GM12874 (cell line): ENCODE measurements at regions not wholly inside any gene's neighbourhood (a gene's known extent, or its start where the extent isn't known, plus 50 kb on each side); places are given as distances from the start of the nearest gene placed in this dataset.

Experiments used
- CTCF ChIP-seq: IDR thresholded peaks from 2 replicates; pipeline ENCODE4 v1.5.1; 2011; ENCODE audit warnings: low read depth, mild to moderate bottlenecking, control low read depth, low read length, moderate library complexity; ENCODE audit not compliant: insufficient read depth

GRCh38 chr14:101202627-101203404 lies 299.3 kb upstream of the RTL1 start:
- TF ChIP-seq CTCF: no peak

GRCh38 chr14:101206556-101206955 lies 303.0 kb upstream of the RTL1 start:
- TF ChIP-seq CTCF: no peak

- TF ChIP-seq CTCF: no peak
Observed at GRCh38 chr14:101207041-101207440, 303.5 kb upstream of the RTL1 start.

- no peak for TF ChIP-seq CTCF
Observed at GRCh38 chr14:101207897-101208296, 304.4 kb upstream of the RTL1 start.

GRCh38 chr14:101209594-101209993 lies 306.1 kb upstream of the RTL1 start:
- TF ChIP-seq CTCF: no peak

GRCh38 chr14:101215266-101215665 lies 311.7 kb upstream of the RTL1 start:
- TF ChIP-seq CTCF: no peak

- TF ChIP-seq CTCF: no peak
Observed at GRCh38 chr14:101215927-101216326, 312.4 kb upstream of the RTL1 start.
